Left kidney (tissue), 1 donor: ENCODE measurements at regions not wholly inside any gene's neighbourhood (a gene's known extent, or its start where the extent isn't known, plus 50 kb on each side); places are given as distances from the start of the nearest gene placed in this dataset.
A peak's percentile ranks its signal among the peaks of the same experiment; 100 is the strongest.
"Not testable (repeated sequence)": the region's sequence is repeated elsewhere in the genome, so short reads cannot be mapped to it uniquely, and the experiment has no call there.

Source experiments
- DNase-seq: peaks from one replicate; pipeline ENCODE4 v3.0.0-alpha.2; 2013

GRCh38 chr10:84571146-84571545 lies 242.8 kb downstream of the CCSER2 start:
- no peak for DNase-seq

GRCh38 chr10:84574102-84574501 lies 245.7 kb downstream of the CCSER2 start:
- no peak for DNase-seq

GRCh38 chr10:84581976-84582375 lies 253.6 kb downstream of the CCSER2 start:
- no peak for DNase-seq

DNA sequence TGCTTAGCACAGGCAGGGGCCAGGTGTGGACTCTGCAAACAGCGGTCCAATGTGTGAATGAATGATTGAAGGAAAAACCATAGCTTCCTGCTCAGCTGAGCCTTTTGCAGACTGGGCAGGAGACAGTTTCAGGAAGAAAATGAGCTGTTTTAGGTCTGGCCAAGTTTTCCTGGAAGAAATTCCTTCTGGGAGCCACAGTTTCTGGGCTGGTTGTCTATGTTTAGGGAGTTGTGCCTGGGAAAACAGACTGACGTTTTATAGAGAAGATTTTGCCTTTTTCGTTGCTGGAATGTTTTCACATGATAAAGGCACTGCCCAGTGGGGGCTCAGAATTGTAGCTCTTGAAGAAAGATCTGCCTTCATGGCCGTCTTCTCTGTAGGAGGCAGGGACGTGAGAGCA lies 255.1 kb downstream of the CCSER2 start:
- DNase-seq: no peak

DNA sequence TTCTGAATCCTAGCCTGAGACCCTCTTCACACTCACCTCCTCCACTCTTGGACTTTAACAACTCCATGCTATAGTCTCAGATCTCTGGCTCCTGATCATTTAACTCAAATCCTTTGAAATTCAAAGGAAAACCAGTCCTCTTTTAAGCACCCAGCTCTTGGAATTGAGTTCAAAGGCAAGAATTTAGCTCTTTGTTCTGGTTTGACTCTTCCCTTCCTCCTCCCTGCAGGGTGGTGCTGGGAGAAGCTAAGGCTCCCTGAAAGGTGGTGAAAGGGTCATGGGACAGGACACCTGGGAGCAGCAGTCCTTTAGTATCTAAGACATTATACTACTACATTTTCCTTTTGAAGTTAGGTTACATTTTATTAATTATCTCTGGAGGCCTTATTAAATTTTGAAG lies 259.4 kb downstream of the CCSER2 start:
- DNase-seq: no peak

- no peak for DNase-seq
These were observed 260.0 kb downstream of the CCSER2 start for GRCh38 chr10:84588426-84588825.

DNA sequence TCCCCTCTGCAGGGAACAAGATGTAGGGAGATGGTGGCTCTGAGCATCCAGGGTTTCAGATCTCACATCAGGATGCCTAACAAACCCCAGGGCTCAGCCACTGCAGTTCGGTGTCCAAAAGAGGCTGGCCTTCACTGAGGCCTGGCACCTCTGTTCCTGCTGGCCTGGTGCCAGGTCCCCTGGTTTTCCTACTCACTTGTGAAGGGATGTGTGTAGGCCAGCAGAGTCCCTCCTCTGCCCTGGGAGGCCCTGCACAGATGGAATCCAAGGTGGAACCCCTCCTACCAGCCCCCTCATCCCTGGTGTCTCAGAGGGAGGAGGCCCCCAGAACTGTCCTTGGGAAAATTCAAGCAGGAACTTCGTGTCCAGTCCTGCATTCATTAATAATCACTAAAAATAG lies 260.6 kb downstream of the CCSER2 start:
- DNase-seq: no peak

DNA sequence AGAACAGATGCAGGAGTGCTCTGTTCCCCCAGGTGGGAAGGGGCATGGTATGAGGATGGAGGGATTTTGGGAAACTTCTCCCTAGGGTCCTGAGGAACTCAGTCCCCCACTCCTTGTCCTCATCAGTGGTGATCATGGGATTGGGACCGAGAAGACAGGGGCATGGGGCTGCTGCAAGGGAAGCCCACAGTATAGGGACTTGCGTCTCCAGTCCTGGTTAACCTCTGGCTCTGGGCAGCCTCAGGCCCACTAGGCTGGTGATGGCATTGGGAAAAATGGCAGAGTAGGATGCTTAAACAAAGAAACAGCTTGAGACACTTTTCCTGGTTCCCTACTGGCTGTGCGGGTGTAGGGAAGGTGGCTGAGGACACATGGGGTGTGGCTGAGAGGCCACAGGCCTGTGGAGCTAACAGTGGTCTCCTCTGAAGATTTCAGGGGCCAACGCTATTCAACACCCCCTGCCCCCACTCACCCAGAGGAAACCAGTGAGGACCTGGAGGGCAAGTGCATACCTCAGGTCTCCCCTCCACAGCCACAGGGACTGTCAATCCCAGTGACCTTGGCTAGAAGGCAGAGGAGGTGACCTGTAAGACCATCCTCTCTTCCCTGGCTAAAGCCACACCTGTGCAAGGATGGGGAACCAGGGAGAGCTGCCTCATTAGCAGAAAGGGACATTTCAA lies 261.3 kb downstream of the CCSER2 start:
- no peak for DNase-seq

GRCh38 chr10:84590327-84591193 lies 262.2 kb downstream of the CCSER2 start:
- peak; percentile 45 for DNase-seq

DNA sequence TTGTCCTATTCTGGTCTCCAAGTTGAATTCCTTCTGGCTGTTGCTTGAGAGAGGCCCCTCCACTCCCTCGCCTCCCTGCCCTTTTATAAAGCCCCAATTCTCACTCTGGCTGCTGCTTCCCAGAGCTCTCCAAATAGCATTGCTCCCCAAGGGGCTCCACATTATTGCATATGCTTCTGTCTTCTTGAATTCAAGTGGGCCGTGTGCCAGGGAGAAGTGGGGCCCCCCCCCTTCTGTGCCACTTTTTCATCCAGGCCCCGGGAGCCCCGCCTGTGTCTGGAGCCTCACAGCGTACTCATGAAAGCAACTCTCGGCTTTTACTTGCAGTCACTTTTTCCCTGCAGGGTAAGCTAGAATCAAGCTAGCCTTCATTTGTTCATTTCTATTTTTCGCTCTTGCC lies 265.1 kb downstream of the CCSER2 start:
- DNase-seq: no peak

DNA sequence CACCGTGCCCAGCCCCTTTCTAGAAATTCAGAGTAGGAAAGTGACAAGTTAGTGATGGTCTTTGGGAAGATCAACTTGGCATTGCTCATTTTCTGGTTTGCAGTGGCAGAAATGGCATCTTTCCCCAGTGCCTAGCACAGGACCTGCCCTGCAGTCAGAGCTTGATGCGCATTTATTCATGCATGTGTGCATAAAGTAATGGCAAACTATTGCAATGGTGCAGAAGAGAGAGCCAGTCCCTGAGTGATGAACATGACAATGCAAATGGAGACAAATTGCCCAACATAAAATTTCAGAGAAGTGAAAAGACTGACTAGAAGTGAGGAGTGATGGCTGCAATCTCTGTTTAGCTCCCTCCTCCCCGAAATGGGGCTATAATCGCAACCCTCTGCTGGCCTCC lies 268.2 kb downstream of the CCSER2 start:
- no peak for DNase-seq

- no peak for DNase-seq
These were observed 270.9 kb downstream of the CCSER2 start for GRCh38 chr10:84599254-84599653.

GRCh38 chr10:84600947-84601346 lies 272.6 kb downstream of the CCSER2 start:
- no peak for DNase-seq

GRCh38 chr10:84602543-84602942 lies 274.2 kb downstream of the CCSER2 start:
- DNase-seq: not testable (repeated sequence)

DNA sequence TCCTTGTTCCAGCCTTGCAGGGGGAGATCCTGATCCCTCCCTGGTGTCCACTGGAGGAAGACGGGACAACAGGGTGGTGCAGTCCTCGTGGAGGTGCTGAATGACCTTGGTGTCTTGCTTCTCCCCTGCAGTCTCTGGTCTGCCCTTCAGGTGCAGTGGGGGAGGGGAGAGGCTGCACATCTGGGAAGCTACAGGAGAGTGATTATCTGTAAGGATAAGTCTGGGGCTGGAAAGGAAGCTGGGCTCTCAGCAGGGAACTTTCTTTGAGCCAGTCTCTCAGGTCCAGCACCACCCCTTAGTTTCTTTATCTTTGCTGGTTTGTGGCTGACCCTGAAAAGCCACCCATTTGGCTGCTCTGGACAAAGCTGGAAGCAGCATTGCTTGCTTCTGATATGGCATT lies 275.6 kb downstream of the CCSER2 start:
- DNase-seq: no peak

GRCh38 chr10:84605802-84606201 lies 277.4 kb downstream of the CCSER2 start:
- DNase-seq: no peak

DNA sequence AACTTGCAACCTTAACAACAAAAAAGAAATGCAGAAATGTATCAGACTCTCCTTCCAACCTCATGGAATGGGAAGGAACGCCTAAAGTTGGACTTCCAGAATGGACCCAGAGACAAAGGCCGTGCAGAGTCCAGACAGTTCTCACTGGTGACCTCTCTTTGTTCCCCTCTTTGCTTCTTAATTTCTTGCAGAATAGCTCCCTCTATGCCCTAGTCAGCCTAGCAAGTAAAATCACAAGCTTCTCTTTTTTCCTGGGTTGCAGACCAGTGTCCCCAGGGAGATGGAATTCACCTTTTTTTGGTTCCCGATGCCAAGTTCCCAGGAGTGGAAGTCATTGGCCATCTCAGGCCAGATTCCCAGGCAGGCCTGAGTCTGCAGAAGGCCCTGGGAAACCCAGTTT lies 278.0 kb downstream of the CCSER2 start:
- no peak for DNase-seq

GRCh38 chr10:84607044-84607443 lies 278.7 kb downstream of the CCSER2 start:
- DNase-seq: no peak

DNA sequence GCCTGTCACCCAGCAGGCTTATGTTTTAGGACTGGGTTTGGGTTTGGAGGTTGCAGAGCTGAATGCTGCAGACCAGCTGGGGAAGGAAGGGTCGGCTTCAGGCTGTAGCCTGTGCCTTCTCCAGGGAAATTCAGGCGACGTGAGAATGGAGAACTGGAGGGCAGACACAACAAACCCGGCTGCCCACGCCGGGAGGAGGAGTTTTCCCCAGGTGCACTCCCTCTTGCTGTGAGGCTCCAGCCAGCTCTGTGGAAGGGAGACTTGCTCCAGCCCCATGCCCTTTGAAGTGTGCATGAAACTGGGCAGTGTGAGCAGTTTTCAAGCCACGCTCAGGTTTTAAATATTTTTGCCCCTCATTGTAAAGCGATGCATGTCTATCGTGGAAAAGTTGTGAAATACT lies 279.1 kb downstream of the CCSER2 start:
- DNase-seq: no peak

DNA sequence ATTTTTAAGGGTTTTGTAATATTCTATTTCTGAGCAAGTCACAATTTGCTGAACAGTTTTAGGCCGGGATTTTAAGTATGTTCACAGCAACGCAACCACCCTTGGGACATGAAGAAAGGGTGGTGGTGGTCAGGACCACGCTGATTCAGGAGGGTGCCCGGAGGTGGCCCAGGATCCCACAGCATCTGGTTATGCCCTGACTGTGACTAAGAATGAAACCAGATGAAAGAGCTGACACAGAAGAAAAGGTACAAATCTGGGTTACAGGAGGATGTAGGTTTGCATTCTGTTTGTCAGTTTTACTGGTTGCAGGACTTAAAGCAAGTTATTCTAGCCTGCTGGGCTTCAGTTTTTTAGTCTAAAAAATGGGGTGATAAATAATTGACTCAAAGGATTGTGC lies 279.7 kb downstream of the CCSER2 start:
- DNase-seq: no peak

DNA sequence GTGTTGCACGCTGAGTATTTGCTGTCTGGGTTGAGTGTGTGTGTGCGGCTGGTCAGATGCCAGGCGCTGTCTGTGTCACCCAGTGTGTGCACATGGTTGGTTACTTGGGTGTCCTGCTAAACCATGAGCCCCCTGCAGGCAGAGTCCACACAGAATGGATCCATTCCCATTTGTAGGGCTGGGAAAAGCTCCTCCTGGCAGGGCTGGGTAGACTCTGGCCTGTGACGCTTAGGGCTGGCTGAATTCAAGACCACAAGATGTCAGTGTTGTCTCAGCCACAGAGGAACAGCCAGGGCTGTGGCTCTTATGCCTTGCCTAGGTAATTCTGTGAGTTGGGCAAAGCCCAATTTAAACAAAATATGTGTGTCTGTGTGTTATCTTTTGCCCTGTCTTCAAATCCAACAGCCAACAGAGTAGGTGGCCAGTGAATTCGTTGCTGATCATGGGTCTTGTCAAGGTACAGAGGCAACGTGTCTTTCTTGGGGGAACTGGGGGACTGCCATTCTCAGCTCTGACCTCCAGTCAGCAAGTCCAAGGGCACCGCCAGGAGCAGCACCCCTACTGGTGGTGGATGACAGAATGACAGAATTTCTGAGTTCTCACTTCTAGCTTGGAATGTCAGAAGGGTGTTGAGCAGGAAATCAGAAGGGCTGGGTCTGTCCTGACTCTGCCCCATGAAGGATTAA lies 285.1 kb downstream of the CCSER2 start:
- peak; percentile 46 for DNase-seq

DNA sequence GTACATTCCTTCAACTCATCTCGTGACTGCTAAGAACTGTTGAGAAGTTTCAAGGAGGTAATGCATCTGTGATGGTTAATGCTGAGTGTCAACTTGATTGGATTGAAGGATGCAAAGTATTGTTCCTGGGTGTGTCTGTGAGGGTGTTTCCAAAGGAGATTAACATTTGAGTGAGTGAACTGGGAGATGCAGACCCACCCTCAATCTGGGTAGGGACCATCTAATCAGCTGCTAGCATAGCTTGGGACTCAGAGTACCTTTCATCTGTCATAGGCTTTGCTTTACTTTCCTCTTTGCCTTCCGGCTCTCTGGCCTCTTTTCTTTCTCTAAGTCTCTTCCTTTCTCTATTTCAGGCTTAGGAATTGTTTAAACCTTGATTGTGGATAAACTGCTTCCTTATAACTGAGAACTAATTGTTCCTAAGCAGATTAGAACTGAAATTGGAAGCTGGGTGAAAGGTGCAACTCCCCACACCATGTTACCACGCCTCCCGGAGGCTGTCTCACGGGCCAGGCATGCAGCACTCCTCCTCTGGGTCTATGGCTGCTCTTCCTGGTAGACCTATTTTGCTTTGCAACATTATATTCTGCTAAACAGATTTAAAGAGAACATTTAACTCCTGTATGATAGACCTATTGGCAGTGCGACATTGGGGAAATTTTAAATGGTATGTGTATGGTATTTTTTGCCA lies 298.2 kb downstream of the CCSER2 start:
- DNase-seq: no peak

DNA sequence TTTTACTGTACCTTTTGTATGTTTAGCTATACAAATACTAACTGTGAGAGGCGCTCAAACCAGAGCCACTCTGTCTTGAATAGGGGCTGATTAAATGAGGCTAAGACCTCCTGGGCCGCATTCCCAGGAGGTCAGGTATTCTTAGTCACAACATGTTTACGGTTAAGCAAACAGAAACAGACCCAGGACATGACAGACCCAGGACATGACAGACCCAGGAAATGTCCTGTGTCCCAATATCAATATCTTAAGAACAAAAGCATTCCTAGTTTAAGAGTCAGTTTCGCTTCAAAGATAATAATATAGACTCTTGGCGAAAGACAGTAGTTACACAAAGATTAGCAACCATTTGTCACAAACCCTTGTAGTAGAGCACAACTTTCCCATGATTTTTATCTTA lies 304.5 kb downstream of the CCSER2 start:
- DNase-seq: no peak
